ENCODE measurements at regions not wholly inside any gene's neighbourhood (a gene's known extent, or its start where the extent isn't known, plus 50 kb on each side); places are given as distances from the start of the nearest gene placed in this dataset.
"Not testable (repeated sequence)": the region's sequence is repeated elsewhere in the genome, so short reads cannot be mapped to it uniquely, and the experiment has no call there.

DNA sequence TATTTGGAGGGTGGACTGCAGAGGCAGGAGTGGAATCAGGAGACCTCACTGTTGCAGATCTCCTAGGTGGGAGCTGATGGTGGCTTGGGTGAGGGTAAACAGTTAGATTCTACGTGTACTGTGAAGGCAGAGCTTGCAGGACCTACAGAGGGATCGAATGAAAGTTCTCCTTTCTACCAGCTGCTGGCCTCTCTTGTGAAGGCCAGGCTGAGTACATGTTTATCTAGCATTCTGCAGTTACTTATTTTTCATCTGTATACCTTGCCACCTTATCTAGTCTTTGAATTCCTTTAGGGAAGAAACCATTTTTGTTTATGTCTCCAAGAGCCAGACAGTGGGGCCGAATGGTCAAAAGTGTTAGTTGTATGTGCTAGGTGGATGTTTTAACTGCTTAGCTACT is 57.6 kb downstream of the PTTG1 start:
- DNase-seq = no peak

GRCh38 chr5:160479926-160480325 is 58.3 kb downstream of the PTTG1 start:
- DNase-seq = no peak

- no peak for DNase-seq
Measured at GRCh38 chr5:160480652-160481051, 59.0 kb downstream of the PTTG1 start.

- no peak for DNase-seq
Measured at GRCh38 chr5:160484678-160485077, 63.0 kb downstream of the PTTG1 start.

- no peak for DNase-seq
Measured at GRCh38 chr5:160485364-160485969, 63.8 kb downstream of the PTTG1 start.

- DNase-seq = no peak
Measured at GRCh38 chr5:160486573-160486972, 64.9 kb downstream of the PTTG1 start.

DNA sequence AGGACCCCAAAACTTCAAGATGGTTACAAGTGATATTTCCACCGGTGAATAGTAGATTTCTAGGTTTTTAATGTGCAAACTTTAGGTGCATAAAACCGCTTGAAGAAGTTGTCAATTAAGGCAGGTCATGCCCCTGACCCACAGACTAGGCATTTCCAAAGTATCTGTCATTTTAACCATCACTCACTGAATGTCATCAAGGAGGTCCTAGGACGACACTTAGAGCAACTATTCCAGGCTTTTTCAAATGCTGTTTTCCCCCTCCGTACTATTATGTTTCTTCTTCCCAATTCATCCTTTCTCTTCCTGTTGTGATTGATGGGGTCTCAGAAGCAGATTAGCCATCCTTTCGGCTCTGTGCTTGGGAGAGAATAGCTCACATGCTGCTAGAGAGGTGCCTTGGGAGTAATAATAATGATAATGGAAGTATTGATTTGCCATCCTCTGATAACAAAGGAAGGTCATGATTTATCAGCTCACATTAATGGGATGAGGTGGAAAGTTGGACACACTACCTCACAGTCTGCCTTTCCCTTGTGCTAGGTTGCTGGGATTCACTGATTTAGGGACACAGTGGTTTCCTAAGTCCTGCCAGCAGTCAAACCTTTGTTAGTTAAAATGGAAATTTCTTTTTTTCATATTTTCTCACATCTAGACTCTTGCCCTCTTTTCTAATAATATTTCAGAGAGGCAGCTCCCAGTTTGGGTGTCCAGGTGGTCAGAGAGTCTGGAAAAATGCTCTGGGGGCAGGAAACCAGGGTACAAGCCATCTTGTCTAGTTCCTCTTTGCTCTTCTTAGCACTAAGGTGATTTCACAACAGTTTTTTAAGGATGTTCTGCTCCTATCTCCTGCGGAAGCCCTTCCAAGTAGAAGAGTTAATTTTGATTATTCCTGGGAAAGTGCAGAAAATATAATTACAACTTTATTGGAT is 67.0 kb downstream of the PTTG1 start:
- no peak for DNase-seq

DNA sequence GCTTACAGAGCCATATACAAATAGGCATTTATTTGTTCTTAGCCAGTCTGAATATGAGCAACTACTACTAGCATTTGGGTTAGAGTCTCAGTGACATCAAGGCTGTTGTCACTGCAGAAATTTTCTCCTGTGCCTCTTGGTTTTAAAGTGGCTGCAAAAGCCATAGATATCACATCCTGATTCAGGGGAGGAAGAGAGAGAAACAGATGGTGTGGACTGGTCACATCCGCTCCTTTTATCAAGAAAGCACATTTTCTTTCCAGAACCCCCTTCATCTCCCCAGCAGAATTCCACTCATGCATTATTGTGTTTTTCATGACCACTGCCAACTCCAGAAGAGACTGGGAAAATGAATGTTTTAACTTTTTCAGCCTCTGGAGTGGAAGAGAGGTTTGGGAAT is 69.8 kb downstream of the PTTG1 start:
- DNase-seq = no peak

- no peak for DNase-seq
Measured at GRCh38 chr5:160492565-160492964, 70.9 kb downstream of the PTTG1 start.

DNA sequence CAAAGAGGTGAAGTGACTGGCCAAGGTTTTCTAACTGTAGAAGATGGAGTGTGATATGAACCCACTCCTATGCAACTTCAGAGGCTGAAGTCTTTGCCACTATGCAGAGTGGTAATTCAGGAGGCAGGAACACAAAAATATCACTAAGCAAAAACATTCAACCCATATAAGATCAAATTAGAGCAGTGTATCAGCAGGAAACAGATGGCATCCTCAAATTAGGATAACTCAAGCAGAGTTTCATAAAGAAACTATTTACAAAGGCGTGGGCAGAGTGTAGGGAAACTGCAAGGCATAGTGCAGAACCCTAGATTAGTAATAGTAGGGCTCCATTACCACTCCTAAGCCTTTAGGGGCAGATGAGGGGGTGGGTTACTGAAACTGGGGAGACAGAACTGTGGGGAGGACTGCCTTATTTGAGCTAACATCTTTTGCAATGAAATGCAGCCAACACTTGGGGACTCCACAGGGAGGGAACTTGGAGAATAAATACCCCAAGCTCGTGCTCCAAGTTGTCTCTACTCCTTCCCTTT is 72.2 kb downstream of the PTTG1 start:
- peak; percentile 59 for DNase-seq

DNA sequence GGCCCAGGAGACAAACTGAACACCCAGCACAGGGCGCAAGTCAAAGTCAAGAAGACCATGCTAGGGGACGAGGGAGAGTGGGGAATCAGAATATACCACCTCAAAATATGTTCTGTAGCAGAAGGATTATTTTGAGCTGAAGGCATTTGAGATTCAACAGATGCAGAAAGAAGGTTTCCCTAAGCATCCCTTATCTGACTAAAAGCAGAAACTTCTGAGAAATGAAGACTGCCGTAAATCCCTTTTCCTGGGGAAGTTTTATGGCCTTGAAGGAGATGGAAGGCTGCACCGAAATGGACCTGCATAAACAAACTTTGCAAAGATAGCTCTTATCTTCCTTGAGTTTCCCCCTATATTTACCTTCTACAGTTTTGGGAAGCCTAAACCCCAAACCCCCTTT is 72.8 kb downstream of the PTTG1 start:
- no peak for DNase-seq

- no peak for DNase-seq
Measured at GRCh38 chr5:160496334-160496733, 74.7 kb downstream of the PTTG1 start.

DNA sequence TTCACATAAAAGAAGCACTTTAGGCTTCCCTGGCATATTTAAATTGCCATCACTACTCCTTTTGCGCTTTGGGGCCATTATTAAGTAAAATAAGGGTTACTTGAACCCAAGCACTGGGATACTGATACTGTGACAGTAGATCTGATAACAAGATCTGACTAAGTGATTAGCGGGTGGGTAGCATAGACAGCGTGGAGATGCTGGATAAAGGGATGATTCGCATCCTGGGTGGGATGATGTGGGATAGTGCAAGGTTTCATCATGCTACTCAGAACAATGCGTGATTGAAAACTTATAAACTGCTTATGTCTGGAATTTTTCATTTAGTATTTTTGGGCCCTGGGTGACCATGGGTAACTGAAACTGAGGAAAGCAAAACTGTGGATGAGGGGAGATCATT is 75.1 kb downstream of the PTTG1 start:
- no peak for DNase-seq

GRCh38 chr5:160497878-160498277 is 76.2 kb downstream of the PTTG1 start:
- DNase-seq = no peak

DNA sequence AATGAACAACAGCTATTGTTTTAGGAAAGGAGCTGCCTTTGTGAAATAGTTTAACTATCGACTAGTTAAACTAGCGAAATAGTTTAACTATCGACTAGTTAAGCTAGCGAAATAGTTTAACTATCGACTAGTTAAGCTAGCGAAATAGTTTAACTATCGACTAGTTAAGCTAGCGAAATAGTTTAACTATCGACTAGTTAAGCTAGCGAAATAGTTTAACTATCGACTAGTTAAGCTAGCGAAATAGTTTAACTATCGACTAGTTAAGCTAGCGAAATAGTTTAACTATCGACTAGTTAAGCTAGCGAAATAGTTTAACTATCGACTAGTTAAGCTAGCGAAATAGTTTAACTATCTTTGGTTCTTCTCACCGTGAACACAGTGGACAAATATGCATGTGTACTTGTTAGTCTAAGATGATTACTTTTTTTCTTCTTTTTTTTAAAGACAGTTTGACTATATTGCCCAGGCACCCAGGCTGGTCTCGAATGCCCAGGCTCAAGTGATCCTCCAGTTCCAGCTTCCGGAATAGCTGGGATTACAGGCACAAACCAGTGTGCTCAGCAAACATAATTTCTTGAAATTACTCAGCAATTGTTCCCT is 76.9 kb downstream of the PTTG1 start:
- not testable (repeated sequence) for DNase-seq

- DNase-seq = peak; percentile 32
Measured at GRCh38 chr5:160500786-160501779, 79.4 kb downstream of the PTTG1 start.

DNA sequence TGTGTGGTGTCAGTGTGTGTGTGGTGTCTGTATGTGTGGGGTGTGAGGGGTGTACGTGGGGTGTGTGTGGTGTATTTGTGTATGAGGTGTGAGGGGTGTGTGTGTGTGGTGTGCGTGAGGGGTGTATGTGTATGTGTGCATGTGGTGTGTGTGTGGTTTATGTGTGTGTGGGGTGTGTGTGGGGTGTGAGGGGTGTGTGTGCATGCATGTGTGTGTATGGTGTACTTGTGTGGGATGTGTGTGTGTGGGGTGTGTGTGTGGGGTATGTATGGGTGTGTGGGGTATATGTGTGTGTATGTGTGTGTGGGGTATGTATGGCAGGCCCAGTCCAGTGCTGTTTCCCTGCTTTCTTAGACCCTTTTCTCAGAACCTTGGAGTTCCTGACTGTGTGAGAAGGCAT is 83.3 kb downstream of the PTTG1 start:
- no peak for DNase-seq

GRCh38 chr5:160506006-160507004 is 84.7 kb downstream of the PTTG1 start:
- DNase-seq = peak; percentile 57

GRCh38 chr5:160507221-160507721 is 85.6 kb downstream of the PTTG1 start:
- no peak for DNase-seq

DNA sequence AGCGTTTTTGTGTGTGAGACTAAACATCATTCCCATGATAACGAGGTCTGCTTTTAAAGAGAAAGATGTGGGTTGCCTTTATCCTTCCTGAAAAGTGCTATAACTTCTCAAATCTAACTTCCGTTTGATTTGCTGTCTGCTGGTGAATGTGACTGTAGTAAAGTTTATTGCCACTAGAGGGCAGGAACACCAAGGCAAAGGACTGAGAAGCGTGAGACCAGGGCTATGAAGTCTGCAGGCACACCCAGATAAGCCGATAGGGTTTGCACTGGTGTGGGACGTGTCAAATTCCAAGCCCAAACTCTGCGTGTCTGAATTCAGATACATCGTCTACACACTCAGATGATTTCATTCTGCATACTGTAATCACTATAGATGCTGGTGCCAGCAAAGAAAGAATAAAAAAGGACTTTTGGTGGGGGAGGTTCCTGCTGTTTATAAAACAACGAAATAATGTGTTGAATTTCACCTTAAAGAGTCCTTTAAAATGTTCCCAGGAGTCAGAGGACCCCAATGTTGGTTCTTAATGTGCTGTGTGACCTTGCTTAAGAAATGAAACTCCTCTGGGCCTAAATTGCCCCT is 87.2 kb downstream of the PTTG1 start:
- DNase-seq = peak; percentile 78
